Astrocyte of the spinal cord (primary cell): ENCODE measurements at regions not wholly inside any gene's neighbourhood (a gene's known extent, or its start where the extent isn't known, plus 50 kb on each side); places are given as distances from the start of the nearest gene placed in this dataset.
"Not testable (repeated sequence)": the region's sequence is repeated elsewhere in the genome, so short reads cannot be mapped to it uniquely, and the experiment has no call there.

Experiments used
- DNase-seq: peaks from one replicate; pipeline ENCODE4 v3.0.0; 2011; ENCODE audit warnings: low read depth, low spot score
- H3K4me3 ChIP-seq: 2 replicates; pipeline ENCODE4 v1.5.1; 2011; ENCODE audit warnings: low read depth, mild to moderate bottlenecking, low read length, moderate library complexity
- in situ Hi-C: cut with HindIII; loops from 2 replicates; pipeline ENCODE4 v1.10.0; 2017; ENCODE audit warnings: low sequenced_read_pairs
- TF ChIP-seq, protein P1 (sequence below): IDR thresholded peaks from 2 replicates; pipeline ENCODE4 v1.5.1; 2012; ENCODE audit warnings: low read depth, mild to moderate bottlenecking, low read length, inconsistent platforms

GRCh38 chr21:27040738-27041469, 74.0 kb upstream of the ADAMTS5 start:
- DNase-seq, result no peak
- in situ Hi-C loops, result no loop called here
- TF ChIP-seq, protein P1, sequence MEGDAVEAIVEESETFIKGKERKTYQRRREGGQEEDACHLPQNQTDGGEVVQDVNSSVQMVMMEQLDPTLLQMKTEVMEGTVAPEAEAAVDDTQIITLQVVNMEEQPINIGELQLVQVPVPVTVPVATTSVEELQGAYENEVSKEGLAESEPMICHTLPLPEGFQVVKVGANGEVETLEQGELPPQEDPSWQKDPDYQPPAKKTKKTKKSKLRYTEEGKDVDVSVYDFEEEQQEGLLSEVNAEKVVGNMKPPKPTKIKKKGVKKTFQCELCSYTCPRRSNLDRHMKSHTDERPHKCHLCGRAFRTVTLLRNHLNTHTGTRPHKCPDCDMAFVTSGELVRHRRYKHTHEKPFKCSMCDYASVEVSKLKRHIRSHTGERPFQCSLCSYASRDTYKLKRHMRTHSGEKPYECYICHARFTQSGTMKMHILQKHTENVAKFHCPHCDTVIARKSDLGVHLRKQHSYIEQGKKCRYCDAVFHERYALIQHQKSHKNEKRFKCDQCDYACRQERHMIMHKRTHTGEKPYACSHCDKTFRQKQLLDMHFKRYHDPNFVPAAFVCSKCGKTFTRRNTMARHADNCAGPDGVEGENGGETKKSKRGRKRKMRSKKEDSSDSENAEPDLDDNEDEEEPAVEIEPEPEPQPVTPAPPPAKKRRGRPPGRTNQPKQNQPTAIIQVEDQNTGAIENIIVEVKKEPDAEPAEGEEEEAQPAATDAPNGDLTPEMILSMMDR, result no peak
- H3K4me3 ChIP-seq, result no peak overlapping the region

GRCh38 chr21:27036736-27037301, 69.9 kb upstream of the ADAMTS5 start:
- in situ Hi-C loops, result no loop called here
- TF ChIP-seq, protein P1, result no peak
- no peak for DNase-seq
- H3K4me3 ChIP-seq, result no peak overlapping the region

DNA sequence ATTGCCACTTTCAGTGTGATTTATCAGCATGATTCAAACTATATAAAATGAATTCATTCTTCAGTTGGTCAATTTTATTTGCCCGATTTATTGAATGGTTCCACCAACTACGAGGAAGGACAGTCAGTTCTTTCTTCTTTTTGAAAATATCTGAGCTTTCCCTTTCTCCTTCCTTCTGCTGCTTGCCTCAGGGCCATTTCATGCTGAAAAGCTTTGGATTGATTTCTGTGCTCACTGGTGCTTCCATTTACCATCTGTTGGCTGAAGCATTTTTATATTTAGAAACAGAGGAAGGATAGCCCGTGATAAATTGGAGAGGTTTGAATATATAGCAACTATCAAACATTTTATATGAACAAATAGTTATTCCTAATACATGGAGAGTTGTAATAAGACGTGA, 68.9 kb upstream of the ADAMTS5 start:
- TF ChIP-seq, protein P1, result no peak
- in situ Hi-C loops, result no loop called here
- no peak for DNase-seq
- no peak overlapping the region for H3K4me3 ChIP-seq

DNA sequence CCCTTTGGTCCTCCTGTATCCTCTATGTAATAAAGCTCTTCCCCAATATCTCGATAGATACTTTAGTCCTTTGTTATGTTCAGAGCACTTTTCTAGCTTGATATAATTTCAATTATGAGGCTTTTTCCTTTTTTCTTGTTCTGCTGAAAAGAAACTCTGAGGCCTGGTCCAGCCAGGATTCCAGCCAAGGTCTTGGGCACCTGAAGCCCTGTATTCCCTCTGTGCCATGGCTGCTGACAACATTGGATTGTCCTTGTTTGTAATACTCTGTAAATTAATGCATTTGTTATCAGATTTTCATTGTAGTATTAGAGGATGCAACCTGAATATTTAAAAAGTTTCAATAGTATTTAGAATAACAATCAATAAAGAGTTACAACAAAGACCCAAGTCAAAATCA, 67.9 kb upstream of the ADAMTS5 start:
- TF ChIP-seq, protein P1, result no peak
- in situ Hi-C loops, result no loop called here
- DNase-seq, result no peak
- no peak overlapping the region for H3K4me3 ChIP-seq

DNA sequence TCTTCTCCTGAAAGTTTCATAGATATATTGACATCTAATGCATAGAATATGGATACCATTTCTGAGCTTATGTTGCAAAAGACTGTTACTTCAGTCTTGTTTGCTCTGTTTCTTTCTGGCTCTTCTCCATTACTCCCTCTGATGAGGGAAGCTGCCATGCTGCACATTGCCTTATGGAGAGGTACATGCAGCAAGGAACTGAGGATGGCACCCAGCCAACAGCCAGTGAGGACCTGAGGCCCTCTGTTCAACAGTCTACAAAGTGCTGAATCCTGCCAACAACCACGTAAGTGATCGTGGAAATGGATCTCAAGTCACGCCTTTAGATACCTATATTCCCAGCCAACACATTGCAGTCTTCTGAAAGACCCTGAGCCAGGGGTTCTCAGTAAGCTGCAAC, 66.6 kb upstream of the ADAMTS5 start:
- TF ChIP-seq, protein P1, result no peak
- in situ Hi-C loops, result no loop called here
- no peak for DNase-seq
- H3K4me3 ChIP-seq, result no peak overlapping the region

- H3K4me3 ChIP-seq, result no peak overlapping the region
- no peak for DNase-seq
- TF ChIP-seq, protein P1, result no peak
- in situ Hi-C loops, result no loop called here
These were observed 59.6 kb upstream of the ADAMTS5 start for GRCh38 chr21:27026501-27026900.

DNA sequence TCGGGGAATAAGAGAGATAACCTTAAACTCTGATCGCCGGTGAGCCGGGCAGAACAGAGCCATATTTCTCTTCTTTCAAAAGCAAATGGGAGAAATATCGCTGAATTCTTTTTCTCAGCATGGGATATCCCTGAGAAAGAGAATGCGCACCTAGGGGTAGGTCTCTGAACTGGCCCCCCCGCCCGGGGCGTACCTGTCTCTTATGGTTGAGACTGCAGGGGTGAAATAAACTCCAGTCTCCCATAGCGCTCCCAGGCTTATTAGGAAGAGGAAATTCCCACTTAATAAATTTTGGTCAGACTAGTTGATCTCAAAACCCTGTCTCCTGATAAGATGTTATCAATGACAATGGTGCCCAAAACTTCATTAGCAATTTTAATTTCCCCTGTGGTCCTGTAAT, 58.8 kb upstream of the ADAMTS5 start:
- in situ Hi-C loops, H3K4me3 ChIP-seq: not testable (repeated sequence)

More for the DNA sequence above, 58.8 kb upstream of the ADAMTS5 start:
- DNase-seq, result not testable (repeated sequence)
